ENCODE measurements at regions not wholly inside any gene's neighbourhood (a gene's known extent, or its start where the extent isn't known, plus 50 kb on each side); places are given as distances from the start of the nearest gene placed in this dataset.

DNA sequence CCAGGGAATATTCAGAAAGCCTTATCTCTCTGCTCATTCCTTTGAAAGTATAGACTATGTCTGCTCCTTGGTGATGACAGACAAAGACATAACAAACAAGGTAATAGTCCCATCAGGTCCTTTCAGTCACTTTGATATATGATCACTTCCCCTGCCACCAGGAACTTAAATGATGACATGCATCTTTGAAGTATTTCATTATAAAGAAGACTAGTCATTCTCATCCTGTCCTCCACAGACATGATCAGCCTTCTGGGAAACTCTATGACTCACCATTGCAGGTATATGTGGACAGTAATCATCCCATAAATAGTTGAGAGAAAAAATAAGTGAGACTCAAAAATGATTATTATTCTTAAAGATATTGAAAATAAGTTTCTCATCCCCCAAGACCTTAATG, 117.5 kb upstream of the VCX2 start:
- no peak for TF ChIP-seq EP300 (IDR thresholded peaks at IDR 0.05)
- no peaks in the 10 kb centered on the region for H3K27me3 ChIP-seq

GRCh38 chrX:8289523-8289922, 118.5 kb upstream of the VCX2 start:
- 80 to 100% methylated on average over 1 of the region's 1 CpG for WGBS, 2 donors
- DNase-seq (ENCODE audit: low spot score in 2 of 2): no peak
- H3K9me3 ChIP-seq: no peaks in the 10 kb centered on the region
- H3K27ac ChIP-seq: no peak overlapping the region
- no peaks in the 10 kb centered on the region for H3K4me1 ChIP-seq
- H3K27me3 ChIP-seq: no peaks in the 10 kb centered on the region
- TF ChIP-seq, protein P1, sequence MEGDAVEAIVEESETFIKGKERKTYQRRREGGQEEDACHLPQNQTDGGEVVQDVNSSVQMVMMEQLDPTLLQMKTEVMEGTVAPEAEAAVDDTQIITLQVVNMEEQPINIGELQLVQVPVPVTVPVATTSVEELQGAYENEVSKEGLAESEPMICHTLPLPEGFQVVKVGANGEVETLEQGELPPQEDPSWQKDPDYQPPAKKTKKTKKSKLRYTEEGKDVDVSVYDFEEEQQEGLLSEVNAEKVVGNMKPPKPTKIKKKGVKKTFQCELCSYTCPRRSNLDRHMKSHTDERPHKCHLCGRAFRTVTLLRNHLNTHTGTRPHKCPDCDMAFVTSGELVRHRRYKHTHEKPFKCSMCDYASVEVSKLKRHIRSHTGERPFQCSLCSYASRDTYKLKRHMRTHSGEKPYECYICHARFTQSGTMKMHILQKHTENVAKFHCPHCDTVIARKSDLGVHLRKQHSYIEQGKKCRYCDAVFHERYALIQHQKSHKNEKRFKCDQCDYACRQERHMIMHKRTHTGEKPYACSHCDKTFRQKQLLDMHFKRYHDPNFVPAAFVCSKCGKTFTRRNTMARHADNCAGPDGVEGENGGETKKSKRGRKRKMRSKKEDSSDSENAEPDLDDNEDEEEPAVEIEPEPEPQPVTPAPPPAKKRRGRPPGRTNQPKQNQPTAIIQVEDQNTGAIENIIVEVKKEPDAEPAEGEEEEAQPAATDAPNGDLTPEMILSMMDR (IDR thresholded peaks at IDR 0.05): no peak
- no peak for TF ChIP-seq EP300 (IDR thresholded peaks at IDR 0.05)
- TF ChIP-seq POLR2A (IDR thresholded peaks at IDR 0.05): no peak
- no peaks in the 10 kb centered on the region for H3K36me3 ChIP-seq
- H3K4me3 ChIP-seq: no peak overlapping the region

More for the DNA sequence above, 117.5 kb upstream of the VCX2 start:
- no peaks in the 10 kb centered on the region for H3K4me1 ChIP-seq
- DNase-seq (ENCODE audit: low spot score in 2 of 2): no peak
- no peak overlapping the region for H3K4me3 ChIP-seq
- H3K36me3 ChIP-seq: no peaks in the 10 kb centered on the region
- H3K27ac ChIP-seq: no peak overlapping the region
- H3K9me3 ChIP-seq: no peaks in the 10 kb centered on the region

GRCh38 chrX:8297766-8298165, 126.7 kb upstream of the VCX2 start:
- H3K27ac ChIP-seq: no peak overlapping the region
- H3K9me3 ChIP-seq: no peaks in the 10 kb centered on the region
- H3K27me3 ChIP-seq: no peaks in the 10 kb centered on the region
- no peak overlapping the region for H3K4me3 ChIP-seq
- TF ChIP-seq POLR2A (IDR thresholded peaks at IDR 0.05) (no peak), EP300 (IDR thresholded peaks at IDR 0.05) (no peak)
- TF ChIP-seq, protein P1 (IDR thresholded peaks at IDR 0.05): no peak
- 69 to 83% methylated on average over 3 of the region's 3 CpGs for WGBS, 2 donors
- no peaks in the 10 kb centered on the region for H3K36me3 ChIP-seq
- no peaks in the 10 kb centered on the region for H3K4me1 ChIP-seq
- DNase-seq (ENCODE audit: low spot score in 2 of 2): no peak

DNA sequence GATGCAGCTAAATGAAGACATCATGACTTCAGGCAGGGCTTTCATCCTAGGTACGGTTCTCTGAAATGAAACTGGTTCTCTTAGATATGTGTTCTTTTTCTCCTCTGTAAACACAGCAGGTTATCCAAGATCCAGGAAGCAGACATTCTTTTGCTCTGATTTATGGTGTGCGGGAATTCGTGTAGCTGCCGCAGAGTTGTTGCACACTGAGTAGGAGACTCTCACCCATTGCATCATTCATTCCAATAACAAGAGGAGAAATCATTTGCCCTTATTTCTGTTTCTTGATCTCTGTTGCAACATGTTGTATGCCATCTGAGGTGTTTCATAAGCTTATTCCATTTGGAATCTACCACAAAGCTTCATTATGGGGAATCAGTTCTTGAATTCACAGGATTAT, 133.6 kb upstream of the VCX2 start:
- Histone ChIP-seq H3K9me3 (no peaks in the 10 kb centered on the region), H3K27ac (no peak overlapping the region), H3K4me3 (no peak overlapping the region), H3K27me3 (no peaks in the 10 kb centered on the region), H3K36me3 (no peaks in the 10 kb centered on the region), H3K4me1 (no peaks in the 10 kb centered on the region)
- no peak for TF ChIP-seq EP300 (IDR thresholded peaks at IDR 0.05)
- TF ChIP-seq, protein P1 (IDR thresholded peaks at IDR 0.05): no peak
- TF ChIP-seq POLR2A (IDR thresholded peaks at IDR 0.05): no peak
- WGBS, 2 donors: 81 to 91% methylated on average over 4 of the region's 4 CpGs
- no peak for DNase-seq (ENCODE audit: low spot score in 2 of 2)

- no peaks in the 10 kb centered on the region for H3K27me3 ChIP-seq
- H3K9me3 ChIP-seq: no peaks in the 10 kb centered on the region
- no peaks in the 10 kb centered on the region for H3K4me1 ChIP-seq
- no peak overlapping the region for H3K27ac ChIP-seq
- no peak overlapping the region for H3K4me3 ChIP-seq
- TF ChIP-seq, protein P1 (IDR thresholded peaks at IDR 0.05): no peak
- TF ChIP-seq EP300 (IDR thresholded peaks at IDR 0.05) (no peak), POLR2A (IDR thresholded peaks at IDR 0.05) (no peak)
- WGBS, 2 donors: 81 to 82% methylated on average over 9 of the region's 9 CpGs
- no peaks in the 10 kb centered on the region for H3K36me3 ChIP-seq
- DNase-seq (ENCODE audit: low spot score in 2 of 2): no peak
These were observed 134.3 kb upstream of the VCX2 start for GRCh38 chrX:8305350-8305749.

GRCh38 chrX:8306291-8306925, 135.3 kb upstream of the VCX2 start:
- Histone ChIP-seq H3K9me3 (no peaks in the 10 kb centered on the region), H3K27ac (no peak overlapping the region), H3K27me3 (no peaks in the 10 kb centered on the region), H3K4me3 (no peak overlapping the region), H3K36me3 (no peaks in the 10 kb centered on the region), H3K4me1 (no peaks in the 10 kb centered on the region)
- TF ChIP-seq, protein P1 (IDR thresholded peaks at IDR 0.05): no peak
- TF ChIP-seq EP300 (IDR thresholded peaks at IDR 0.05) (no peak), POLR2A (IDR thresholded peaks at IDR 0.05) (no peak)
- WGBS, 2 donors: 77 to 84% methylated on average over 4 of the region's 4 CpGs
- no peak for DNase-seq (ENCODE audit: low spot score in 2 of 2)
